GM21786 (cell line): ENCODE measurements at regions not wholly inside any gene's neighbourhood (a gene's known extent, or its start where the extent isn't known, plus 50 kb on each side); places are given as distances from the start of the nearest gene placed in this dataset.
"Not testable (repeated sequence)": the region's sequence is repeated elsewhere in the genome, so short reads cannot be mapped to it uniquely, and the experiment has no call there.

ENCODE experiments used
- ATAC-seq: cut with Tn5 transposase; IDR thresholded peaks from one replicate; pipeline ENCODE4 v1.9.1; 2021; ENCODE audit not compliant: unreplicated experiment

DNA sequence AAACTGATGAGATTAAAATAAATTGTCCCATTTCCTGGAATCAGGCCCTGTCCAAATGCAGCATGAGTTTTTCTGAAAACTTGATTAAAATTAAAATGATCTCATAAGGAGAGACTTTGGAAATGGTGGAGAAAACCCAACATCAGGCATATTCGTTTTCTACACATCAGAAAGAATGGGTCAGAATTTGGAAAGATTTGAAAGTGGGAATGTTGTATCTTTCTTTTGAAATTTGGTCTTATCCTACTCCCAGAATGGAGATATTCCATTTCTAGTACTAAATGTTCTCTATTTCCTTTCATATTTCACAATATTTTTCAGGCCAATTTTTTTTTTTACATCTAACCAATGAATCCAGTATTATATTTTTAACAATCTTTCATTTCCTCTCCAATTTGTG, 223.9 kb upstream of the RXFP2 start:
- no peak for ATAC-seq

GRCh38 chr13:31517599-31517998, 221.7 kb upstream of the RXFP2 start:
- ATAC-seq, result no peak

- ATAC-seq, result no peak
Measured at GRCh38 chr13:31518645-31519044, 220.7 kb upstream of the RXFP2 start.

- no peak for ATAC-seq
Measured at GRCh38 chr13:31521435-31521834, 217.9 kb upstream of the RXFP2 start.

- no peak for ATAC-seq
Measured at GRCh38 chr13:31522396-31522795, 216.9 kb upstream of the RXFP2 start.

DNA sequence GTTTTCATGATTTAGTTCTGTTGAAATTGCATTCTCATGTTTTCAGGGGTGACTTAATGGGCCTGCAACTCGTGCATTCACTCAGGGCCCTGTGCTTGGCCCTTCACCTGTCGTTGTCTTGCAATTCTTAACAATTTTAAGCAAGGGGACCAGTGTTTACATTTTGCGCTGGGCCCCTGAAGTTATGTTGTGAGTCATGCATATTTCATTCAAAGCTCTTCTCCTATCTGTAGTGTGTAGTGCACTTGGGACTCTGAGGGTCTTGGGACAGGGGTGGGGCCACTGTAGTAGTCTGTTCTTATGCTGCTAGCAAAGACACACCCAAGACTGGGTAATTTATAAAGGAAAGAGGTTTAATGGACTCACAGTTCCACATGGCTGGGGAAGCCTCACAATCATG, 211.2 kb upstream of the RXFP2 start:
- no peak for ATAC-seq

DNA sequence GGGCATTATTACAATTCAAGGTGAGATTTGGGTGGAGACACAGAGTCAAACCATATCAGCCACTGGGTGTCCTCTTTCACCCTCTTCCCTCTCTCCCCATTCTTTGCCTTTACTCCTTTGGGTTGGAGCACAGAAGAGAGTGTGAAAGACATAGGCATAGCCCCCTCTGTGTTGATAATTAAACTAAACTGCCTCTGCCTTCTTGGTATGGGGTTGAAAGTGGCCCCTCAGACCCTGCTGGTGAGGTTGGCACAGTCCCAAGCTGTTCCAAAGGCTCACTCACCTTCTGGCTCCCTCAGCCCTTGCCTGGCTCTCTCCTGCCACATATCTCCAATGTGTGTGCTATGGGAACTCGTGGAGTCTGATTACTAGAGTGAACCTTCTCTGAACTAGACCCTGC, 210.6 kb upstream of the RXFP2 start:
- ATAC-seq, result no peak

GRCh38 chr13:31530922-31531321, 208.4 kb upstream of the RXFP2 start:
- ATAC-seq, result no peak

DNA sequence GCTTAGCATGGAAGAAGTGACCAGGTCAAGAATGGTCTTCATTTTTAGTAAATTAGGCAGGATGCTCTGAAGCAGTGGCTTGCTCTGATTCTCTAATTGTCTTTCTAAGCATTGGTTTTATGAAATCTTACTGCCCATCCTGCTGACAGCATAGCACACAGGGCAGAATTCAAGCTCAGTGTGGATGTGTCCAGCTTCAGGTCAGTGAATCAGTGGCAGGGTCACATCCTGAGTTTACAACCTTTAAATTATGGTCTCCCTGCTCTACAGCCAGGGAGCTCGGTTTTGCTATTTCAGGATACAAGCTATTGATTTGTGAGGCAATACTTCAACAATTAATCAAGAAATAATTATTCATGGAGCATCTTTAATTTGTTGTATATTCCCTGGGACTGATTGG, 202.3 kb upstream of the RXFP2 start:
- no peak for ATAC-seq

DNA sequence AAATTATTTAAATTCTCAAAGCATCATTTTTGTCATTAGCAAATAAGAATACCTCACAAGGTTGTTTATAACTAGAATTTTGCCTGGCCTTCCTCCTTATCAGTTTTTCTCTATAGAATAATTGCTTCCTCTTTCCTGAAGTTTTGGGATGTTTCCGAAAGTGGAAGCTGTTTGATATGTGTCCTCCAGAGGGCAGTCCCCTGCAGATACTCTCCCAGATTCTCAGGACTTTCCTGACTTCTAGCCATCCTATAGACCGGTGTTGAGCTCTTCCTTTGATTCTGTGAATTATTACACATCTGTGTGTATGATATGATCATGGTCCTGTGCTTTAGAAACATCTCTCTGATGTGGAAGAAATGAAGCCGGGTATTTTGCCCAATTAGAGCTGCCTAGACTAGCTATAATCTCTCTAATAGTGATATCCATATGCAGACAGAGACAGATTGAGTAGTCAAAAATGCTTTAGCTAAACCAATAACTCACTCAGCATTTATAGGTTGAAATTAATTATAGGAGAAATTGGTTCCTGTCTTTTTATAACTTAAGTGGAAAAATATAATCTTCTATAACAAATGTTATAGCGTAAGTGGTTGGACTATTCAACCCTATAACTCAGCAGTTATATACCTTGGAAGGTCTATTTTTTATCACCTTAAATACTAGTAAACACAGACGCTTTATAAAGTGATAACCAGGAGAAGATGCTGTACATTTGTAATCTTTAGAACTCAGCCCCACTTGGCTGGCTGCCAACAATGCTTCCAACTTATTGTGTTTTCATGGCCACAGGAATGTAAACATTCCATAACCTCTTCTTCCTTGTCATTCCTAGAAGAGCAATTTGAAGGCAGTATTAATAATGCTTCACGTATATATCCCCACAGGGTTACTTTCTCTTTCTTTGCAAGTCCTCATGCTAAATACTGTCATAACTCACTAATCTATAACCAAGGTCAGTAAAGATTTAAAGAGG, 201.0 kb upstream of the RXFP2 start:
- no peak for ATAC-seq

DNA sequence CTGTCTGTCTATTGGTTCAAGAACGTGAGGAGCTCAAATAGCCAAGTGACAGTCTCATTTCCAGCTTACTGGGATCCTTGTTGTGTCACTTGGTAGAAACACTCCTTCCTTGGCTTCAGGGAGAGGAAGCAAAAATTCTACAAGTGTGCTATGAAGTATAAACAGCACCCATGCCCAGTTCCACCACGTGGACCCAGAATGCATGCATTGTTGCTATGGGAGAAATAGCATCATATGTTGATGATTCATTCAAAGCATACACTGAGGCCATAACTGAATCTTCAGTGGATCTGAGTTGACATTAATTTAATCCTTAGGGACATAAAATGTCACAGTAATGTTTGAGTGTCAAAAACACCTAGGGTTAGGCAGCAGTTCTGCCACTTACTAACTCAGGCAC, 199.0 kb upstream of the RXFP2 start:
- ATAC-seq, result no peak

GRCh38 chr13:31543190-31543589, 196.1 kb upstream of the RXFP2 start:
- ATAC-seq, result no peak

GRCh38 chr13:31545616-31546015, 193.7 kb upstream of the RXFP2 start:
- no peak for ATAC-seq

GRCh38 chr13:31556376-31556775, 182.9 kb upstream of the RXFP2 start:
- ATAC-seq, result no peak

DNA sequence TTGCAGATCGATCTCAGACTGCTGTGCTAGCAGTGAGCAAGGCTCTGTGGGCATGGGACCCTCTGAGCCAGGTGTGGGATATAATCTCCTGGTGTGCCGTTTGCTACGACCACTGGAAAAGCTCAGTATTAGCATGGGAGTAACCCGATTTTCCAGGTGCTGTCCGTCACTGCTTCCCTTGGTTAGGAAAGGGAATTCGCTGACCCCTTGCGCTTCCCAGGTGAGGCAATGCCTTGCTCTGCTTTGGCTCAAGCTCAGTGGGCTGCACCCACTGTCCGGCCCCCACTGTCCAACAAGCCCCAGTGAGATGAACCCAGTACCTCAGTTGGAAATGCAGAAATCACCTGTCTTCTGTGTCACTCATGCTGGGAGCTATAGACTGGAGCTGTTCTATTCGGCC, 155.1 kb upstream of the RXFP2 start:
- ATAC-seq, result not testable (repeated sequence)

DNA sequence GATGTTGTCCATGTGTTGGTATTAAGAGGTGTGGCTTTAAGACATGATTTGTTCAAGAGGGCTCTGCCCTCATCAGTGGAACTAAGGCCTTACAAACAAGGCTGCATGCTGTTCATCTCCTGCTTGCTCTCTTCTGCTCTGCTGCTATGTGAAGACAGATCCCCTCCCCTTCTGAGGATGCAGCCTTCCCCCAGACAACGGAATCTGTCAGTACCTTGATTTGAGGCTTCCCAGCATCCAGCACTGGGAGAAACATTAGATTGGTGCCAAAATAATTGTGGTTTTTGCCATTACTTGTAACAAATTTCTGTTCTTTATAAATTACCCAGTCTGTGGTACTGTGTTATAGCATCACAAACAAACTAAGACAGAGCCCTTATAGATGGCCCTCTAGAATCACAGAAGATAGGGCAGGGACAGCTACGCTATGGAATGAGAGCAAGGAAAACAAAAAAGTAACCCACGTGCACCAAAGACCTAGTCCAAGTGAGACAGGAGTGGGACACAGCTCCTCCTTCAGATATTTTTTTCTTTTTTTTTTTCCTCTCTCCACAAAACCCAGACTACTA, 151.5 kb upstream of the RXFP2 start:
- ATAC-seq, result no peak

DNA sequence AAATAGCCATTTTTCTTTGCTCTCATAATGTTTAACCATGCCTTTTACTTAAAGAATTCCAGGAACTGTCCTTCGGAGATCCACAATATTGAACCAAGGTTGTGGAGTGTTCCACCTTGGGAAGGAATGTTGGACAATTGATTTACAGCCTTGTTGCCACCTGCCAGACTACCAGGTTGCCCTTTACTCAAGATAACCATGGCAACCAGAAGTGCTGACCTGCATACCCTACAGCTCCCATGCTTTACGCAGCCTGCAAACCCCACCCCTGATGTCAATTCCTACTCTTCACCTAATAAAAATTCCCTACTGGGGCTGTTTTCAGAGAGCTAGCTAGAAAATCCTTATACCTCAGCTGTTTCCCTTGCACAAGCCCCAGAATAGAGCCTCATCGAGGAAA, 151.0 kb upstream of the RXFP2 start:
- ATAC-seq, result no peak

DNA sequence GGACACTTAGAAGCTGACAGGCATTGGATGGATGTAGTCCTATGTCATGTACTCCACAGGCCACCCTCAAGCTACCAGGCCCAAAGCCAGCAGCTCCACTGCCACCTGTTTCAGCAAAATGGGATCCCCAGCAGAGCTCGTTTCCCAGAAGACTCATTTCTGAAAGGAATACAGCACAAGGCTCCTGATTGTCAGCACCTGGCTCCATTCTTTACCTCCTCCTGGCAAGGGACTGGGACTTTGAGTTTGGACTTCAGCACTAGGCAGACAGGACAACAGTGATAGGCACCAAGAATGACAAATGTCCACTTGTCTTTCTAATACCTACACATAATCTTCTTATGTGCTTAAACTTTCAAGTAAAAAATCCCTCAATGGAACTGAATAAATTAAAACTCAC, 150.4 kb upstream of the RXFP2 start:
- no peak for ATAC-seq

GRCh38 chr13:31591642-31592233, 147.6 kb upstream of the RXFP2 start:
- no peak for ATAC-seq

GRCh38 chr13:31594056-31594455, 145.3 kb upstream of the RXFP2 start:
- ATAC-seq, result no peak

GRCh38 chr13:31595563-31595962, 143.8 kb upstream of the RXFP2 start:
- no peak for ATAC-seq

DNA sequence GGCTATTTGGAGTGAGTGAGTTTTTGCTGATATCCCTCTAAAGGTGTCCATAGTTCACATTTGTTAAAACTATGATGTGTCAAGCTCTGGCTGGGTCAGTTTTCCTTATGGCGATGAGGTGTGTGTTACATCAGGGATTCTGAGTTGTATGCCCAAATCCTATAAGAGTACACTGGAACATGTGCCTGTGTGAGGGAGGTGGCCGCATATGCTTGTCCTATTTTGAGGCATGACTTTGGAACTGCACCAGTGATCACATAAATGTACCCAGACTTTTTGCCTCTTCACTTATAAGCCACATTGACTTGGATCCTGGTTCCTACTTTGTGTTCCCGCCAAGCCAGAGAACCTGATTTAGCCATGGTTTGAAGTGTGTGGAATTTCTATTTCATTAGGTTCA, 140.3 kb upstream of the RXFP2 start:
- ATAC-seq, result no peak
